Neural cell (in vitro differentiated cells): ENCODE measurements at regions not wholly inside any gene's neighbourhood (a gene's known extent, or its start where the extent isn't known, plus 50 kb on each side); places are given as distances from the start of the nearest gene placed in this dataset.
"Not testable (repeated sequence)": the region's sequence is repeated elsewhere in the genome, so short reads cannot be mapped to it uniquely, and the experiment has no call there.

ENCODE experiments used
- EP300 ChIP-seq: fragments of 450-650 bp; conservative IDR thresholded peaks from 2 replicates; pipeline ENCODE4 v1.6.1; 2014; ENCODE audit warnings: antibody characterized with exemption, mild to moderate bottlenecking, moderate library complexity; ENCODE audit not compliant: poor library complexity, severe bottlenecking
- EZH2 ChIP-seq: fragments of 200-600, 300-800 bp; shearing (Covaris generic), sonication (generic); IDR thresholded peaks from 2 replicates; pipeline ENCODE4 v1.6.1; 2014; ENCODE audit warnings: antibody characterized with exemption, low read length, borderline replicate concordance, mild to moderate bottlenecking; ENCODE audit not compliant: insufficient read depth, poor library complexity, severe bottlenecking
- POLR2AphosphoS5 ChIP-seq: IDR thresholded peaks from 2 replicates; pipeline ENCODE4 v1.6.1; 2012
- TF ChIP-seq, protein P1 (sequence below): fragments of 450-650 bp; IDR thresholded peaks from 2 replicates; pipeline ENCODE4 v1.5.1; 2014; ENCODE audit warnings: antibody characterized with exemption, mild to moderate bottlenecking, moderate library complexity; ENCODE audit not compliant: poor library complexity, severe bottlenecking
- TF ChIP-seq, protein P2 (sequence below): IDR thresholded peaks from 2 replicates; pipeline ENCODE4 v1.6.1; 2012; ENCODE audit warnings: borderline replicate concordance

DNA sequence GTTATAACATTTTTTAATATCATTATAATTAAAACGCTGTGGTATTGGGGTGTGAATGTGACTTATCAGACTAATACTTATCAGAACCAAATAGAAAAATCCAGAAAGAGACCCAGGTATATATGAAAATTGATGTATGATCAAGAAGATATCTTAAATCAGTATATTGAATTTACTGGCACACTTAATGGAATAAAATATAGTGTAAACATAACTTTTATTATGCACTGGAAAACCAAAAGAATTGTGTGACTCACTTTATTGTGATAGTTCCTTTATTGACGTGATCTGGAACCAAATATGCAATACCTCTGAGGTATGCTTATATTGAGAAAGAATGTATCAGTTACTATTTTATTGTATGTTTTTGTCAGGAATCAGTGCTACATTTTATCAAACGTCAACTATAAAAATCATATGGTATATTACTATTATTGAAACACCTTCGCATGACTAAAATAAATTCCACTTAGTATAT, 250.7 kb upstream of the SPOPL start:
- TF ChIP-seq, protein P1, sequence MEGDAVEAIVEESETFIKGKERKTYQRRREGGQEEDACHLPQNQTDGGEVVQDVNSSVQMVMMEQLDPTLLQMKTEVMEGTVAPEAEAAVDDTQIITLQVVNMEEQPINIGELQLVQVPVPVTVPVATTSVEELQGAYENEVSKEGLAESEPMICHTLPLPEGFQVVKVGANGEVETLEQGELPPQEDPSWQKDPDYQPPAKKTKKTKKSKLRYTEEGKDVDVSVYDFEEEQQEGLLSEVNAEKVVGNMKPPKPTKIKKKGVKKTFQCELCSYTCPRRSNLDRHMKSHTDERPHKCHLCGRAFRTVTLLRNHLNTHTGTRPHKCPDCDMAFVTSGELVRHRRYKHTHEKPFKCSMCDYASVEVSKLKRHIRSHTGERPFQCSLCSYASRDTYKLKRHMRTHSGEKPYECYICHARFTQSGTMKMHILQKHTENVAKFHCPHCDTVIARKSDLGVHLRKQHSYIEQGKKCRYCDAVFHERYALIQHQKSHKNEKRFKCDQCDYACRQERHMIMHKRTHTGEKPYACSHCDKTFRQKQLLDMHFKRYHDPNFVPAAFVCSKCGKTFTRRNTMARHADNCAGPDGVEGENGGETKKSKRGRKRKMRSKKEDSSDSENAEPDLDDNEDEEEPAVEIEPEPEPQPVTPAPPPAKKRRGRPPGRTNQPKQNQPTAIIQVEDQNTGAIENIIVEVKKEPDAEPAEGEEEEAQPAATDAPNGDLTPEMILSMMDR: not testable (repeated sequence)
- TF ChIP-seq EZH2, POLR2AphosphoS5, EP300: not testable (repeated sequence)
- TF ChIP-seq, protein P2, sequence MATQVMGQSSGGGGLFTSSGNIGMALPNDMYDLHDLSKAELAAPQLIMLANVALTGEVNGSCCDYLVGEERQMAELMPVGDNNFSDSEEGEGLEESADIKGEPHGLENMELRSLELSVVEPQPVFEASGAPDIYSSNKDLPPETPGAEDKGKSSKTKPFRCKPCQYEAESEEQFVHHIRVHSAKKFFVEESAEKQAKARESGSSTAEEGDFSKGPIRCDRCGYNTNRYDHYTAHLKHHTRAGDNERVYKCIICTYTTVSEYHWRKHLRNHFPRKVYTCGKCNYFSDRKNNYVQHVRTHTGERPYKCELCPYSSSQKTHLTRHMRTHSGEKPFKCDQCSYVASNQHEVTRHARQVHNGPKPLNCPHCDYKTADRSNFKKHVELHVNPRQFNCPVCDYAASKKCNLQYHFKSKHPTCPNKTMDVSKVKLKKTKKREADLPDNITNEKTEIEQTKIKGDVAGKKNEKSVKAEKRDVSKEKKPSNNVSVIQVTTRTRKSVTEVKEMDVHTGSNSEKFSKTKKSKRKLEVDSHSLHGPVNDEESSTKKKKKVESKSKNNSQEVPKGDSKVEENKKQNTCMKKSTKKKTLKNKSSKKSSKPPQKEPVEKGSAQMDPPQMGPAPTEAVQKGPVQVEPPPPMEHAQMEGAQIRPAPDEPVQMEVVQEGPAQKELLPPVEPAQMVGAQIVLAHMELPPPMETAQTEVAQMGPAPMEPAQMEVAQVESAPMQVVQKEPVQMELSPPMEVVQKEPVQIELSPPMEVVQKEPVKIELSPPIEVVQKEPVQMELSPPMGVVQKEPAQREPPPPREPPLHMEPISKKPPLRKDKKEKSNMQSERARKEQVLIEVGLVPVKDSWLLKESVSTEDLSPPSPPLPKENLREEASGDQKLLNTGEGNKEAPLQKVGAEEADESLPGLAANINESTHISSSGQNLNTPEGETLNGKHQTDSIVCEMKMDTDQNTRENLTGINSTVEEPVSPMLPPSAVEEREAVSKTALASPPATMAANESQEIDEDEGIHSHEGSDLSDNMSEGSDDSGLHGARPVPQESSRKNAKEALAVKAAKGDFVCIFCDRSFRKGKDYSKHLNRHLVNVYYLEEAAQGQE: not testable (repeated sequence)
